H9 (cell line): ENCODE measurements at regions not wholly inside any gene's neighbourhood (a gene's known extent, or its start where the extent isn't known, plus 50 kb on each side); places are given as distances from the start of the nearest gene placed in this dataset.

Experiments used
- DNase-seq: peaks from one replicate; pipeline ENCODE4 v3.0.0-alpha.2; 2017
- H2AFZ ChIP-seq: one replicate; pipeline ENCODE4 v1.6.1; 2013; ENCODE audit warnings: mild to moderate bottlenecking, low read length, control low read depth, moderate library complexity
- H2AK5ac ChIP-seq: 2 replicates; pipeline ENCODE4 v1.6.1; 2013; ENCODE audit warnings: low read length, control low read depth, mixed read lengths; ENCODE audit not compliant: insufficient read length
- H2BK120ac ChIP-seq: one replicate; pipeline ENCODE4 v1.6.1; 2013; ENCODE audit warnings: low read depth, mild to moderate bottlenecking, low read length, control low read depth, inconsistent platforms; ENCODE audit not compliant: poor library complexity, severe bottlenecking
- H2BK12ac ChIP-seq: 2 replicates; pipeline ENCODE4 v1.6.1; 2013; ENCODE audit warnings: low read length, control low read depth, mixed read lengths, low read depth; ENCODE audit not compliant: insufficient read length
- H2BK15ac ChIP-seq: 2 replicates; pipeline ENCODE4 v1.6.1; 2013; ENCODE audit warnings: low read depth, low read length, control low read depth
- H2BK20ac ChIP-seq: one replicate; pipeline ENCODE4 v1.6.1; 2013; ENCODE audit warnings: low read depth, mild to moderate bottlenecking, low read length, control low read depth, inconsistent platforms; ENCODE audit not compliant: poor library complexity, severe bottlenecking
- H2BK5ac ChIP-seq: 2 replicates; pipeline ENCODE4 v1.6.1; 2013; ENCODE audit warnings: low read length, control low read depth, mixed read lengths; ENCODE audit not compliant: insufficient read length
- H3K14ac ChIP-seq: 2 replicates; pipeline ENCODE4 v1.6.1; 2013; ENCODE audit warnings: low read length, control low read depth; ENCODE audit not compliant: insufficient read depth
- H3K18ac ChIP-seq: 2 replicates; pipeline ENCODE4 v1.6.1; 2013; ENCODE audit warnings: low read depth, mild to moderate bottlenecking, mixed read lengths, low read length, control low read depth; ENCODE audit not compliant: insufficient read length
- H3K23ac ChIP-seq: 2 replicates; pipeline ENCODE4 v1.6.1; 2013; ENCODE audit warnings: low read length, control low read depth, mixed read lengths, low read depth; ENCODE audit not compliant: insufficient read length
- H3K23me2 ChIP-seq: 2 replicates; pipeline ENCODE4 v1.6.1; 2013; ENCODE audit warnings: low read depth, mild to moderate bottlenecking, mixed read lengths, low read length, control low read depth; ENCODE audit not compliant: insufficient read length, poor library complexity, severe bottlenecking
- H3K27ac ChIP-seq: 2 replicates; pipeline ENCODE4 v1.5.1; 2013; ENCODE audit warnings: low read length, control low read depth, mixed read lengths, low read depth; ENCODE audit not compliant: insufficient read length
- H3K27me3 ChIP-seq: 2 replicates; pipeline ENCODE4 v1.6.1; 2013; ENCODE audit warnings: low read length, control low read depth, inconsistent platforms; ENCODE audit not compliant: insufficient read depth
- H3K4ac ChIP-seq: 2 replicates; pipeline ENCODE4 v1.6.1; 2013; ENCODE audit warnings: low read depth, mild to moderate bottlenecking, control low read depth, inconsistent platforms, low read length, moderate library complexity
- H3K4me1 ChIP-seq: 2 replicates; pipeline ENCODE4 v1.6.1; 2013; ENCODE audit warnings: low read length, control low read depth, inconsistent platforms; ENCODE audit not compliant: insufficient read depth
- H3K4me2 ChIP-seq: 2 replicates; pipeline ENCODE4 v1.6.1; 2013; ENCODE audit warnings: low read length, control low read depth, mixed read lengths; ENCODE audit not compliant: insufficient read length, insufficient read depth
- H3K56ac ChIP-seq: 2 replicates; pipeline ENCODE4 v1.6.1; 2013; ENCODE audit warnings: low read depth, mild to moderate bottlenecking, mixed read lengths, low read length, control low read depth; ENCODE audit not compliant: insufficient read length
- H3K79me1 ChIP-seq: 2 replicates; pipeline ENCODE4 v1.6.1; 2013; ENCODE audit warnings: low read depth, mild to moderate bottlenecking, moderate library complexity, low read length, control low read depth, inconsistent platforms; ENCODE audit not compliant: insufficient read depth, poor library complexity, severe bottlenecking
- H3K79me2 ChIP-seq: 2 replicates; pipeline ENCODE4 v1.6.1; 2013; ENCODE audit warnings: low read length, control low read depth, inconsistent platforms; ENCODE audit not compliant: insufficient read depth
- H3K9ac ChIP-seq: 2 replicates; pipeline ENCODE4 v1.6.1; 2013; ENCODE audit warnings: low read length, control low read depth, mixed read lengths; ENCODE audit not compliant: insufficient read length; ENCODE audit errors: extremely low read depth
- H3K9me3 ChIP-seq: one replicate; pipeline ENCODE4 v1.6.1; 2013; ENCODE audit warnings: low read depth, low read length, inconsistent platforms; ENCODE audit not compliant: control insufficient read depth
- H3T11ph ChIP-seq: one replicate; pipeline ENCODE4 v1.6.1; 2013; ENCODE audit warnings: mild to moderate bottlenecking, low read length, control low read depth, inconsistent platforms
- H4K20me1 ChIP-seq: one replicate; pipeline ENCODE4 v1.6.1; 2013; ENCODE audit not compliant: control insufficient read depth, insufficient read length, insufficient read depth
- H4K5ac ChIP-seq: 2 replicates; pipeline ENCODE4 v1.6.1; 2013; ENCODE audit warnings: low read depth, mild to moderate bottlenecking, mixed read lengths, low read length, control low read depth; ENCODE audit not compliant: insufficient read length
- H4K8ac ChIP-seq: replicated peaks from 2 replicates; pipeline ENCODE4 v1.6.1; 2013; ENCODE audit warnings: low read length, control low read depth, mixed read lengths, low read depth; ENCODE audit not compliant: insufficient read length
- H4K91ac ChIP-seq: 2 replicates; pipeline ENCODE4 v1.6.1; 2013; ENCODE audit warnings: low read depth, mild to moderate bottlenecking, moderate library complexity, mixed read lengths, low read length, control low read depth; ENCODE audit not compliant: insufficient read length
- H3K27ac Mint-ChIP-seq, 3 experiments: 2 replicates in 2 of 3; 3 replicates in 1 of 3; pipeline ENCODE4 v1.8.0; 2020 to 2021; ENCODE audit warnings: mixed read lengths in 3 of 3, mild to moderate bottlenecking in 1 of 3, moderate library complexity in 1 of 3
- H3K27me3 Mint-ChIP-seq: 2 replicates; pipeline ENCODE4 v1.8.0; 2021; ENCODE audit warnings: low read depth, mild to moderate bottlenecking, moderate library complexity, mixed read lengths
- H3K36me3 Mint-ChIP-seq, 3 experiments: 2 replicates in 2 of 3; 3 replicates in 1 of 3; pipeline ENCODE4 v1.8.0; 2020 to 2021; ENCODE audit warnings: low read depth in 3 of 3, mixed read lengths in 3 of 3; ENCODE audit not compliant: insufficient read depth in 1 of 3
- H3K4me1 Mint-ChIP-seq, 2 experiments: 2 replicates each; pipeline ENCODE4 v1.8.0; 2020; ENCODE audit warnings: mixed read lengths in 2 of 2
- H3K4me3 Mint-ChIP-seq, 2 experiments: 2 replicates in 1 of 2; 3 replicates in 1 of 2; pipeline ENCODE4 v1.8.0; 2020 to 2021; ENCODE audit warnings: mild to moderate bottlenecking in 2 of 2, mixed read lengths in 2 of 2, moderate library complexity in 1 of 2
- H3K9me3 Mint-ChIP-seq, 2 experiments: 2 replicates in 1 of 2; 3 replicates in 1 of 2; pipeline ENCODE4 v1.8.0; 2020; ENCODE audit warnings: mild to moderate bottlenecking in 2 of 2, mixed read lengths in 2 of 2, moderate library complexity in 1 of 2
- CTCF ChIP-seq: fragments of 200-600 bp; sonication (generic); conservative IDR thresholded peaks from 3 replicates; pipeline ENCODE4 v1.8.0; 2021; ENCODE audit warnings: antibody characterized with exemption, mild to moderate bottlenecking
- WGBS: extraction: QIAGEN DNeasy Blood & Tissue Kit; methylation state at CpG from one replicate; pipeline ENCODE4 v1.1.7; 2013; ENCODE audit warnings: missing lambda C conversion rate, low lambda C conversion rate, mixed read lengths; ENCODE audit not compliant: insufficient read length; ENCODE audit errors: extremely low coverage; 5-methylcytosine and 5-hydroxymethylcytosine counted together

GRCh38 chr17:72397223-72397667 lies 276.4 kb downstream of the SOX9 start:
- Histone ChIP-seq H3K4me1 (no peaks in the 10 kb centered on the region; the same call in 1 of the 2 replicates), H3K56ac (no peak overlapping the region), H4K8ac (no peak overlapping the region), H2AK5ac (no peak overlapping the region), H4K20me1 (no peaks in the 10 kb centered on the region), H3K79me2 (no peaks in the 10 kb centered on the region), H3K4me2 (no peak overlapping the region), H2BK12ac (no peak overlapping the region), H2BK20ac (no peak overlapping the region), H3K23ac (no peak overlapping the region), H2BK15ac (no peak overlapping the region), H3K27me3 (no peaks in the 10 kb centered on the region), H3K27ac (no peak overlapping the region), H3K14ac (no peak overlapping the region), H3K23me2 (no peaks in the 10 kb centered on the region), H4K5ac (no peak overlapping the region), H3T11ph (no peak overlapping the region), H3K4ac (no peak overlapping the region), H3K79me1 (no peaks in the 10 kb centered on the region), H2BK120ac (no peak overlapping the region), H2BK5ac (no peak overlapping the region), H4K91ac (no peak overlapping the region), H3K18ac (no peak overlapping the region), H3K9ac (no peak overlapping the region), H3K9me3 (no peaks in the 10 kb centered on the region), H2AFZ (no peak overlapping the region)
- no peak overlapping the region for H3K4me3 Mint-ChIP-seq
- peaks cover 13 to 17% of the 10 kb centered on the region in 2 experiments for H3K4me1 Mint-ChIP-seq
- peaks cover 23% of the 10 kb centered on the region for H3K27me3 Mint-ChIP-seq
- no peak for DNase-seq
- no peaks in the 10 kb centered on the region for H3K9me3 Mint-ChIP-seq
- no peak overlapping the region for H3K27ac Mint-ChIP-seq
- WGBS = no CpG with 5 or more reads among the region's 2 CpGs
- no peak for TF ChIP-seq CTCF
- H3K36me3 Mint-ChIP-seq = no peaks in the 10 kb centered on the region
